ENCODE measurements at regions not wholly inside any gene's neighbourhood (a gene's known extent, or its start where the extent isn't known, plus 50 kb on each side); places are given as distances from the start of the nearest gene placed in this dataset.

DNA sequence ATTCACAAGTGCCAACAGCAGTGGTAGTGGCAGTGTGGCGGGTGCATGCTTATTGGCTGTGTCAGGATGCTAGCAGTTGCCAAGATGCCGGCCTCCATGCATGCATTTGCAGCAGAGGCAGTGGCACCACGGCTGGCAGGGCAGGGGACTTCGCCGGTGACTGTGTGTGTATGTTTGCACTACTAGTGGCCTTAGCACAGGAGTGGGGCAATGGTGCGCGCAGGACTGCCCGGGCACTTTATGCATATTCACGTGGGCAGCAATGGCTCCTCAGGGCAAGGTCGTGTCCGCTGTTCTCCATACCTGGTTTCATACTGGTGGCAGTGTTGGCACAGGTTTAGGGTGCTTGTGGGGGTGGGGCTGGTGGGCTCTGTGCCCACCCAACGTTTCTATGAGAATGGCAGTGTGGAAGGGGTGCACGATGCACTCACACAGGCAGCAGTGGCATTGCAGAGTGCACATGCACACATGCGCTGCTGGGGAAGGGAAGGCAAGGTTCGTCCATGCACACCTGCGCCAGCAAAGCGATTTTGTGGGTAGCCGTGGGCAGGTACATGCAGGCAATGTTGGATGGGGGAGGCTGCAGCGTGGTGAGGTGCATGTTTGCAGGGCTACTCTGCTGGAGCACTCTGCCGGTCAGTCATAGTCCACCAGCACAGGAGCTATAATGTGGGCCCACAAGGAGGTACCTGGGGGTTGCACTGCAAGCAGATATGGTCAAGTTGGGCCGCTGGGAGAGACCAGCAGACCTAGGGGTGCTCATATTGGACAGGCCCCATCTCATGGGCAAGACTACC, 338.9 kb upstream of the TECRL start:
- TF ChIP-seq, protein P1, sequence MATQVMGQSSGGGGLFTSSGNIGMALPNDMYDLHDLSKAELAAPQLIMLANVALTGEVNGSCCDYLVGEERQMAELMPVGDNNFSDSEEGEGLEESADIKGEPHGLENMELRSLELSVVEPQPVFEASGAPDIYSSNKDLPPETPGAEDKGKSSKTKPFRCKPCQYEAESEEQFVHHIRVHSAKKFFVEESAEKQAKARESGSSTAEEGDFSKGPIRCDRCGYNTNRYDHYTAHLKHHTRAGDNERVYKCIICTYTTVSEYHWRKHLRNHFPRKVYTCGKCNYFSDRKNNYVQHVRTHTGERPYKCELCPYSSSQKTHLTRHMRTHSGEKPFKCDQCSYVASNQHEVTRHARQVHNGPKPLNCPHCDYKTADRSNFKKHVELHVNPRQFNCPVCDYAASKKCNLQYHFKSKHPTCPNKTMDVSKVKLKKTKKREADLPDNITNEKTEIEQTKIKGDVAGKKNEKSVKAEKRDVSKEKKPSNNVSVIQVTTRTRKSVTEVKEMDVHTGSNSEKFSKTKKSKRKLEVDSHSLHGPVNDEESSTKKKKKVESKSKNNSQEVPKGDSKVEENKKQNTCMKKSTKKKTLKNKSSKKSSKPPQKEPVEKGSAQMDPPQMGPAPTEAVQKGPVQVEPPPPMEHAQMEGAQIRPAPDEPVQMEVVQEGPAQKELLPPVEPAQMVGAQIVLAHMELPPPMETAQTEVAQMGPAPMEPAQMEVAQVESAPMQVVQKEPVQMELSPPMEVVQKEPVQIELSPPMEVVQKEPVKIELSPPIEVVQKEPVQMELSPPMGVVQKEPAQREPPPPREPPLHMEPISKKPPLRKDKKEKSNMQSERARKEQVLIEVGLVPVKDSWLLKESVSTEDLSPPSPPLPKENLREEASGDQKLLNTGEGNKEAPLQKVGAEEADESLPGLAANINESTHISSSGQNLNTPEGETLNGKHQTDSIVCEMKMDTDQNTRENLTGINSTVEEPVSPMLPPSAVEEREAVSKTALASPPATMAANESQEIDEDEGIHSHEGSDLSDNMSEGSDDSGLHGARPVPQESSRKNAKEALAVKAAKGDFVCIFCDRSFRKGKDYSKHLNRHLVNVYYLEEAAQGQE (IDR thresholded peaks at IDR 0.05; ENCODE audit: insufficient replicate concordance, low read depth): no peak
- TF ChIP-seq, protein P2, sequence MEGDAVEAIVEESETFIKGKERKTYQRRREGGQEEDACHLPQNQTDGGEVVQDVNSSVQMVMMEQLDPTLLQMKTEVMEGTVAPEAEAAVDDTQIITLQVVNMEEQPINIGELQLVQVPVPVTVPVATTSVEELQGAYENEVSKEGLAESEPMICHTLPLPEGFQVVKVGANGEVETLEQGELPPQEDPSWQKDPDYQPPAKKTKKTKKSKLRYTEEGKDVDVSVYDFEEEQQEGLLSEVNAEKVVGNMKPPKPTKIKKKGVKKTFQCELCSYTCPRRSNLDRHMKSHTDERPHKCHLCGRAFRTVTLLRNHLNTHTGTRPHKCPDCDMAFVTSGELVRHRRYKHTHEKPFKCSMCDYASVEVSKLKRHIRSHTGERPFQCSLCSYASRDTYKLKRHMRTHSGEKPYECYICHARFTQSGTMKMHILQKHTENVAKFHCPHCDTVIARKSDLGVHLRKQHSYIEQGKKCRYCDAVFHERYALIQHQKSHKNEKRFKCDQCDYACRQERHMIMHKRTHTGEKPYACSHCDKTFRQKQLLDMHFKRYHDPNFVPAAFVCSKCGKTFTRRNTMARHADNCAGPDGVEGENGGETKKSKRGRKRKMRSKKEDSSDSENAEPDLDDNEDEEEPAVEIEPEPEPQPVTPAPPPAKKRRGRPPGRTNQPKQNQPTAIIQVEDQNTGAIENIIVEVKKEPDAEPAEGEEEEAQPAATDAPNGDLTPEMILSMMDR (IDR thresholded peaks at IDR 0.05; ENCODE audit: insufficient read depth, low read length): no peak
- TF ChIP-seq GABPA (IDR thresholded peaks at IDR 0.05; ENCODE audit: low read depth): no peak
